Stimulated activated naive B cell treated with anti-CD40 and anti-IgM and Interleukin-4, amounts not matched to agents 10 μg/mL and 1 μg/mL and 100 μg/mL, for 72 hours (primary cell): ENCODE measurements at regions not wholly inside any gene's neighbourhood (a gene's known extent, or its start where the extent isn't known, plus 50 kb on each side); places are given as distances from the start of the nearest gene placed in this dataset.
"Not testable (repeated sequence)": the region's sequence is repeated elsewhere in the genome, so short reads cannot be mapped to it uniquely, and the experiment has no call there.

ENCODE experiments used
- ATAC-seq, 2 donors: fragments of 150-1000 bp; cut with Tn5 transposase; replicated peaks; 2 replicates each; pipeline ENCODE4 v1.10.0; 2021; ENCODE audit warnings: moderate library complexity in 1 of 2
- DNase-seq: peaks from one replicate; pipeline ENCODE4 v3.0.0; 2021
- H3K27ac Mint-ChIP-seq: one replicate; pipeline ENCODE4 v1.8.0; 2022; ENCODE audit warnings: mild to moderate bottlenecking, mixed read lengths
- H3K27me3 Mint-ChIP-seq, 2 donors: one replicate each; pipeline ENCODE4 v1.8.0; 2022; ENCODE audit warnings: mixed read lengths in 2 of 2
- H3K36me3 Mint-ChIP-seq, 2 donors: one replicate each; pipeline ENCODE4 v1.8.0; 2022; ENCODE audit warnings: mixed read lengths in 2 of 2, mild to moderate bottlenecking in 1 of 2
- H3K4me1 Mint-ChIP-seq, 2 donors: one replicate each; pipeline ENCODE4 v1.8.0; 2022; ENCODE audit warnings: mixed read lengths in 2 of 2, mild to moderate bottlenecking in 1 of 2
- H3K4me3 Mint-ChIP-seq, 2 donors: one replicate each; pipeline ENCODE4 v1.8.0; 2022; ENCODE audit warnings: mild to moderate bottlenecking in 2 of 2, mixed read lengths in 2 of 2, moderate library complexity in 1 of 2
- H3K9me3 Mint-ChIP-seq, 2 donors: one replicate each; pipeline ENCODE4 v1.8.0; 2022; ENCODE audit warnings: mixed read lengths in 2 of 2, mild to moderate bottlenecking in 1 of 2

- Mint-ChIP-seq H3K9me3 (no peaks in the 10 kb centered on the region), H3K4me1 (no peaks in the 10 kb centered on the region), H3K36me3 (no peaks in the 10 kb centered on the region), H3K27me3 (no peaks in the 10 kb centered on the region), H3K4me3 (no peak overlapping the region), H3K27ac (no peak overlapping the region)
- DNase-seq = no peak
- ATAC-seq = no peak
Measured at GRCh38 chr3:109985943-109986555, 648.7 kb upstream of the DPPA4 start.

- no peaks in the 10 kb centered on the region for H3K4me1 Mint-ChIP-seq
- H3K4me3 Mint-ChIP-seq = no peak overlapping the region
- ATAC-seq (no peak), DNase-seq (no peak)
- peaks cover 0 to 7% of the 10 kb centered on the region in 2 donors for H3K9me3 Mint-ChIP-seq
- H3K27me3 Mint-ChIP-seq = no peaks in the 10 kb centered on the region
- H3K36me3 Mint-ChIP-seq = no peaks in the 10 kb centered on the region
- H3K27ac Mint-ChIP-seq = no peak overlapping the region
Measured at GRCh38 chr3:109994853-109995252, 657.5 kb upstream of the DPPA4 start.

GRCh38 chr3:109995377-109995776 is 658.0 kb upstream of the DPPA4 start:
- ATAC-seq (no peak), DNase-seq (no peak)
- no peaks in the 10 kb centered on the region for H3K4me1 Mint-ChIP-seq
- H3K4me3 Mint-ChIP-seq = no peak overlapping the region
- peaks cover 0 to 7% of the 10 kb centered on the region in 2 donors for H3K9me3 Mint-ChIP-seq
- H3K27ac Mint-ChIP-seq = no peak overlapping the region
- H3K27me3 Mint-ChIP-seq = no peaks in the 10 kb centered on the region
- no peaks in the 10 kb centered on the region for H3K36me3 Mint-ChIP-seq

GRCh38 chr3:110001905-110002304 is 664.6 kb upstream of the DPPA4 start:
- H3K9me3 Mint-ChIP-seq = peaks cover 0 to 11% of the 10 kb centered on the region in 2 donors
- not testable (repeated sequence) for H3K36me3 Mint-ChIP-seq, DNase-seq, H3K4me1 Mint-ChIP-seq, ATAC-seq, H3K4me3 Mint-ChIP-seq, H3K27me3 Mint-ChIP-seq, H3K27ac Mint-ChIP-seq

- no peak overlapping the region for H3K4me3 Mint-ChIP-seq
- no peaks in the 10 kb centered on the region for H3K27me3 Mint-ChIP-seq
- ATAC-seq (no peak), DNase-seq (no peak)
- H3K4me1 Mint-ChIP-seq = no peaks in the 10 kb centered on the region
- no peaks in the 10 kb centered on the region for H3K36me3 Mint-ChIP-seq
- no peak overlapping the region for H3K27ac Mint-ChIP-seq
- peaks cover 4 to 7% of the 10 kb centered on the region in 2 donors for H3K9me3 Mint-ChIP-seq
Measured at GRCh38 chr3:110006913-110007312, 669.6 kb upstream of the DPPA4 start.

GRCh38 chr3:110015231-110015963 is 678.1 kb upstream of the DPPA4 start:
- Mint-ChIP-seq H3K27me3 (no peaks in the 10 kb centered on the region), H3K9me3 (peaks cover 4 to 7% of the 10 kb centered on the region in 2 donors), H3K4me3 (no peak overlapping the region), H3K36me3 (no peaks in the 10 kb centered on the region), H3K4me1 (no peaks in the 10 kb centered on the region), H3K27ac (no peak overlapping the region)
- no peak for DNase-seq
- ATAC-seq = no peak

- no peak overlapping the region for H3K27ac Mint-ChIP-seq
Measured at GRCh38 chr3:110016235-110016815, 679.0 kb upstream of the DPPA4 start.

GRCh38 chr3:110017304-110017703 is 680.0 kb upstream of the DPPA4 start:
- no peaks in the 10 kb centered on the region for H3K4me1 Mint-ChIP-seq
- H3K27me3 Mint-ChIP-seq = no peaks in the 10 kb centered on the region
- H3K4me3 Mint-ChIP-seq = no peak overlapping the region
- ATAC-seq (no peak), DNase-seq (no peak)
- peaks cover 0 to 4% of the 10 kb centered on the region in 2 donors for H3K9me3 Mint-ChIP-seq
- no peaks in the 10 kb centered on the region for H3K36me3 Mint-ChIP-seq
- no peak overlapping the region for H3K27ac Mint-ChIP-seq

More at GRCh38 chr3:110016235-110016815, 679.0 kb upstream of the DPPA4 start:
- Mint-ChIP-seq H3K4me3 (no peak overlapping the region), H3K4me1 (no peaks in the 10 kb centered on the region), H3K9me3 (peaks cover 0 to 4% of the 10 kb centered on the region in 2 donors), H3K36me3 (no peaks in the 10 kb centered on the region), H3K27me3 (no peaks in the 10 kb centered on the region)
- ATAC-seq (no peak), DNase-seq (no peak)

GRCh38 chr3:110021659-110022058 is 684.3 kb upstream of the DPPA4 start:
- no peaks in the 10 kb centered on the region for H3K4me1 Mint-ChIP-seq
- no peak for ATAC-seq

GRCh38 chr3:110023022-110023421 is 685.7 kb upstream of the DPPA4 start:
- H3K36me3 Mint-ChIP-seq, H3K27ac Mint-ChIP-seq, DNase-seq, H3K4me1 Mint-ChIP-seq, ATAC-seq, H3K4me3 Mint-ChIP-seq, H3K27me3 Mint-ChIP-seq: not testable (repeated sequence)
- peaks cover 4 to 11% of the 10 kb centered on the region in 2 donors for H3K9me3 Mint-ChIP-seq

More at GRCh38 chr3:110021659-110022058, 684.3 kb upstream of the DPPA4 start:
- Mint-ChIP-seq H3K27ac (no peak overlapping the region), H3K36me3 (no peaks in the 10 kb centered on the region), H3K9me3 (peaks cover 4 to 11% of the 10 kb centered on the region in 2 donors), H3K4me3 (no peak overlapping the region), H3K27me3 (no peaks in the 10 kb centered on the region)
- DNase-seq = no peak

- Mint-ChIP-seq H3K4me3 (no peak overlapping the region), H3K36me3 (no peaks in the 10 kb centered on the region), H3K9me3 (peaks cover 4 to 11% of the 10 kb centered on the region in 2 donors), H3K27ac (no peak overlapping the region), H3K27me3 (no peaks in the 10 kb centered on the region), H3K4me1 (no peaks in the 10 kb centered on the region)
- DNase-seq (no peak), ATAC-seq (no peak)
Measured at GRCh38 chr3:110026421-110026820, 689.1 kb upstream of the DPPA4 start.

GRCh38 chr3:110027446-110028080 is 690.2 kb upstream of the DPPA4 start:
- no peak overlapping the region for H3K27ac Mint-ChIP-seq
- DNase-seq (no peak), ATAC-seq (no peak)

GRCh38 chr3:110031975-110032374 is 694.6 kb upstream of the DPPA4 start:
- Mint-ChIP-seq H3K27me3 (no peaks in the 10 kb centered on the region), H3K4me3 (no peak overlapping the region), H3K27ac (no peak overlapping the region), H3K36me3 (no peaks in the 10 kb centered on the region), H3K9me3 (peaks cover 0 to 4% of the 10 kb centered on the region in 2 donors), H3K4me1 (no peaks in the 10 kb centered on the region)
- DNase-seq = no peak
- no peak for ATAC-seq

More at GRCh38 chr3:110027446-110028080, 690.2 kb upstream of the DPPA4 start:
- Mint-ChIP-seq H3K4me1 (no peaks in the 10 kb centered on the region), H3K4me3 (no peak overlapping the region), H3K36me3 (no peaks in the 10 kb centered on the region), H3K27me3 (no peaks in the 10 kb centered on the region), H3K9me3 (peaks cover 4 to 11% of the 10 kb centered on the region in 2 donors)

- Mint-ChIP-seq H3K9me3 (peaks cover 5 to 7% of the 10 kb centered on the region in 2 donors), H3K27ac (no peak overlapping the region), H3K36me3 (no peaks in the 10 kb centered on the region), H3K4me3 (no peak overlapping the region), H3K4me1 (no peaks in the 10 kb centered on the region), H3K27me3 (no peaks in the 10 kb centered on the region)
- ATAC-seq (no peak), DNase-seq (no peak)
Measured at GRCh38 chr3:110059431-110059830, 722.1 kb upstream of the DPPA4 start.
